ENCODE measurements at regions not wholly inside any gene's neighbourhood (a gene's known extent, or its start where the extent isn't known, plus 50 kb on each side); places are given as distances from the start of the nearest gene placed in this dataset.

DNA sequence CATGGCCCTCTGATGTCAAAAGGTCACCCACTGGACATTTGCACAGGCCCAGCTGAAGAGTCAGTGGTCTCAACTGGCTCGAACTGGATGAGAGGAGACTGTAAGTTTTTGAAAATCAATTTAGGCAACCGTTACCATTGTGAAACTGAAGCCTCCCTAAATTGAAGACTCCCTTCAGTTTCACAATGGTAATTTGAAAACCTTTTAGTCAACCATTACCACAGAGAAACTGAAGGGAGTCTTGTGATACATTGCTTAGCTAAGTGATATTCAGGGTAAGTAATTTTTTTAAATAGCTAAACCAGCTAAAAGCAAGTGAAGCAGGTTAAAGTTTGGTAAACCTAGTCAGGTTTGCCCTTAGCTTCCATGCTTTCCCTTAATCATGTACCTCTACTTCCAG is 197.3 kb upstream of the NT5E start:
- TF ChIP-seq CTCF (IDR thresholded peaks at IDR 0.05; ENCODE audit: low read length) (no peak), EZH2 (IDR thresholded peaks at IDR 0.05; ENCODE audit: borderline replicate concordance, low read length) (no peak)
